ENCODE measurements at regions not wholly inside any gene's neighbourhood (a gene's known extent, or its start where the extent isn't known, plus 50 kb on each side); places are given as distances from the start of the nearest gene placed in this dataset.

GRCh38 chr5:153883854-153884611 lies 154.7 kb downstream of the FAM114A2 start:
- TF ChIP-seq POLR2AphosphoS5 (IDR thresholded peaks at IDR 0.05) (no peak), POLR2A (IDR thresholded peaks at IDR 0.05) (no peak), CTCF (IDR thresholded peaks at IDR 0.05) (no peak)
- no peaks in the 10 kb centered on the region for H3K4me1 ChIP-seq
- DNase-seq (ENCODE audit: low spot score in 2 of 2): no peak
- intact Hi-C loops (cut with DNase I; ENCODE audit: low total_unique reads): no loop called here
- no peaks in the 10 kb centered on the region for H3K36me3 ChIP-seq
- no peaks in the 10 kb centered on the region for H3K9me3 ChIP-seq
- H3K4me3 ChIP-seq: no peak overlapping the region
- no peak overlapping the region for H3K27ac ChIP-seq
- no peaks in the 10 kb centered on the region for H3K27me3 ChIP-seq

GRCh38 chr5:153881687-153882086 lies 157.0 kb downstream of the FAM114A2 start:
- H3K9me3 ChIP-seq: no peaks in the 10 kb centered on the region
- intact Hi-C loops (cut with DNase I; ENCODE audit: low total_unique reads): no loop called here
- TF ChIP-seq POLR2AphosphoS5 (IDR thresholded peaks at IDR 0.05) (no peak), POLR2A (IDR thresholded peaks at IDR 0.05) (no peak), CTCF (IDR thresholded peaks at IDR 0.05) (no peak)
- H3K27ac ChIP-seq: no peak overlapping the region
- no peak for DNase-seq (ENCODE audit: low spot score in 2 of 2)
- H3K36me3 ChIP-seq: no peaks in the 10 kb centered on the region
- H3K27me3 ChIP-seq: no peaks in the 10 kb centered on the region
- no peak overlapping the region for H3K4me3 ChIP-seq
- no peaks in the 10 kb centered on the region for H3K4me1 ChIP-seq

GRCh38 chr5:153880106-153880505 lies 158.6 kb downstream of the FAM114A2 start:
- intact Hi-C loops (cut with DNase I; ENCODE audit: low total_unique reads): no loop called here
- no peaks in the 10 kb centered on the region for H3K27me3 ChIP-seq
- no peaks in the 10 kb centered on the region for H3K9me3 ChIP-seq
- no peaks in the 10 kb centered on the region for H3K4me1 ChIP-seq
- no peak overlapping the region for H3K27ac ChIP-seq
- no peak overlapping the region for H3K4me3 ChIP-seq
- no peak for DNase-seq (ENCODE audit: low spot score in 2 of 2)
- TF ChIP-seq CTCF (IDR thresholded peaks at IDR 0.05) (no peak), POLR2AphosphoS5 (IDR thresholded peaks at IDR 0.05) (no peak), POLR2A (IDR thresholded peaks at IDR 0.05) (no peak)
- H3K36me3 ChIP-seq: no peaks in the 10 kb centered on the region

GRCh38 chr5:153879596-153879995 lies 159.1 kb downstream of the FAM114A2 start:
- no peak overlapping the region for H3K27ac ChIP-seq
- H3K4me1 ChIP-seq: no peaks in the 10 kb centered on the region
- DNase-seq (ENCODE audit: low spot score in 2 of 2): no peak
- intact Hi-C loops (cut with DNase I; ENCODE audit: low total_unique reads): no loop called here
- H3K27me3 ChIP-seq: no peaks in the 10 kb centered on the region
- H3K4me3 ChIP-seq: no peak overlapping the region
- H3K36me3 ChIP-seq: no peaks in the 10 kb centered on the region
- no peak for TF ChIP-seq POLR2AphosphoS5 (IDR thresholded peaks at IDR 0.05)
- TF ChIP-seq POLR2A (IDR thresholded peaks at IDR 0.05): no peak
- no peak for TF ChIP-seq CTCF (IDR thresholded peaks at IDR 0.05)
- no peaks in the 10 kb centered on the region for H3K9me3 ChIP-seq

DNA sequence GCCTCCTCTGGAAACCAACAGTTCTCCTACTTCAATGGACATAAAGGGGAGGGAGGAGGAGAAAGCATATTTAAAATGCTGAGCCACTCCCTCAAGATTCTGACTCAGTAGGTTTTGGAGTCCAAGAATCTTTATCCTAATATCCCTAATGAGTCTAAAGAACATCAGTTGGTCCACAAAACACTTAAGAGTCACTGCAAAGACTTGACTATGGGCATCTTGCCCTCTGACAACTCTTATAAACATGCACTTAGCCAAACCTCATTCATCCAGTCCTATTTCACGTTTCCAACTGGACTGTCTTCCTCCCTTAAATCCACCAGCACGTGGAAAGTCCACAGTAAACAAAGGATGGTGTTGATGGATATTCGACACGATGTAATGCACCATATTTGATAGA lies 172.5 kb downstream of the FAM114A2 start:
- Histone ChIP-seq H3K4me3 (no peak overlapping the region), H3K4me1 (no peaks in the 10 kb centered on the region), H3K36me3 (no peaks in the 10 kb centered on the region), H3K9me3 (no peaks in the 10 kb centered on the region), H3K27me3 (no peaks in the 10 kb centered on the region), H3K27ac (no peak overlapping the region)
- DNase-seq (ENCODE audit: low spot score in 2 of 2): no peak
- intact Hi-C loops (cut with DNase I; ENCODE audit: low total_unique reads): no loop called here
- TF ChIP-seq CTCF (IDR thresholded peaks at IDR 0.05) (no peak), POLR2AphosphoS5 (IDR thresholded peaks at IDR 0.05) (no peak), POLR2A (IDR thresholded peaks at IDR 0.05) (no peak)

All from breast epithelium (tissue), 4 donors.